PC-3 (cell line): ENCODE measurements at regions not wholly inside any gene's neighbourhood (a gene's known extent, or its start where the extent isn't known, plus 50 kb on each side); places are given as distances from the start of the nearest gene placed in this dataset.

Source experiments
- CTCF ChIP-seq: fragments of 300-600 bp; sonication (generic); conservative IDR thresholded peaks from 2 replicates; pipeline ENCODE4 v1.5.1; 2017; ENCODE audit warnings: antibody characterized with exemption, low read depth, mild to moderate bottlenecking, low read length
- EZH2 ChIP-seq: fragments of 300-600 bp; sonication (generic); IDR thresholded peaks from one replicate; pipeline ENCODE4 v1.6.1; 2017; ENCODE audit warnings: antibody characterized with exemption, mild to moderate bottlenecking, low read length; ENCODE audit not compliant: unreplicated experiment
- EZH2phosphoT487 ChIP-seq: fragments of 300-600 bp; sonication (generic); IDR thresholded peaks from 2 replicates; pipeline ENCODE4 v1.6.1; 2018; ENCODE audit warnings: mild to moderate bottlenecking, antibody characterized with exemption, low read length, borderline replicate concordance

DNA sequence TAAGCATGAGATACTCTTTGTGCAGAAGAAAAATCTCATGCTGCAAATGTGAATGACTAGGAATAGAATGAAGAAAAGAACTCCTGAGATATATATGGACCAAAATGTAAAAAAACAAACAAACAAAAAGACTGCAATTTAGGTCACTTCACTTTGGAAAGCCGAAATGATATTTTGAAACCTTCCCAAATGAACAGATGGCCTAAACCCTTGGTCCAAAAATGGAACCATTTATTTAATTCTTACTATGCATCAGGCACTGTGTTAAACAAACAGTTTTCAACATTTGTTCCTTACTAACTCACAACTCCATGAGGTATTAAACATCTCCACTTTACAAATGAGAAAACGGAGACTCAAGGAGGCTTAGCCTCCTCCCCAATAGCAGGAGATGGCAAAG, 107.5 kb downstream of the VIP start:
- TF ChIP-seq CTCF = no peak
- TF ChIP-seq EZH2phosphoT487 = no peak
- no peak for TF ChIP-seq EZH2
